H1 (cell line): ENCODE measurements at regions not wholly inside any gene's neighbourhood (a gene's known extent, or its start where the extent isn't known, plus 50 kb on each side); places are given as distances from the start of the nearest gene placed in this dataset.

Experiments used
- CTCF ChIA-PET: fragments of 300-600 bp; sonication (Branson Sonifier 250); formaldehyde crosslinking; loops from one replicate; lab custom pipeline; 2021; ENCODE audit not compliant: partially characterized antibody; lab: Charles Lee
- POLR2A ChIA-PET: fragments of 300-600 bp; sonication (Branson Sonifier 250); formaldehyde crosslinking; loops from one replicate; lab custom pipeline; 2021; ENCODE audit warnings: inconsistent platforms; ENCODE audit not compliant: partially characterized antibody; lab: Charles Lee
- DNase-seq, 2 experiments: peaks; one replicate each; pipeline versions ENCODE4 v3.0.0 to v3.0.0-alpha.2; 2010 to 2022; ENCODE audit warnings: low spot score in 2 of 2, low read depth in 1 of 2, mixed read lengths in 1 of 2
- FAIRE-seq: peaks from 2 replicates; lab custom pipeline; 2011; peaks lifted over from hg19 to GRCh38; lab: Jason Lieb, UNC
- H2AFZ ChIP-seq: 2 replicates; pipeline ENCODE4 v1.8.1; 2012; ENCODE audit warnings: low read length, inconsistent platforms
- H2AK5ac ChIP-seq: 2 replicates; pipeline ENCODE4 v1.6.1; 2013; ENCODE audit warnings: low read depth, low read length
- H2BK120ac ChIP-seq: replicated peaks from 2 replicates; pipeline ENCODE3; 2013; ENCODE audit warnings: low read depth, low read length, inconsistent platforms
- H2BK12ac ChIP-seq: 2 replicates; pipeline ENCODE4 v1.6.1; 2013; ENCODE audit warnings: low read depth, low read length
- H2BK15ac ChIP-seq: 2 replicates; pipeline ENCODE4 v1.6.1; 2013; ENCODE audit warnings: low read length
- H2BK20ac ChIP-seq: 2 replicates; pipeline ENCODE4 v1.6.1; 2013; ENCODE audit warnings: low read length
- H2BK5ac ChIP-seq: 2 replicates; pipeline ENCODE4 v1.6.1; 2013; ENCODE audit warnings: low read depth, low read length
- H3K14ac ChIP-seq: 2 replicates; pipeline ENCODE4 v1.6.1; 2013; ENCODE audit warnings: inconsistent platforms; ENCODE audit not compliant: insufficient read length
- H3K18ac ChIP-seq: 2 replicates; pipeline ENCODE4 v1.6.1; 2013; ENCODE audit warnings: low read length; ENCODE audit errors: extremely low read depth
- H3K23ac ChIP-seq: 2 replicates; pipeline ENCODE4 v1.6.1; 2013; ENCODE audit warnings: inconsistent platforms; ENCODE audit not compliant: insufficient read length
- H3K23me2 ChIP-seq: 2 replicates; pipeline ENCODE4 v1.6.1; 2013; ENCODE audit warnings: low read depth, low read length
- H3K27ac ChIP-seq: 2 replicates; pipeline ENCODE4 v1.6.1; 2011; ENCODE audit warnings: low read depth, low read length, inconsistent platforms
- H3K27me3 ChIP-seq, 4 experiments: replicated peaks in 1 of 4; 1 replicate in 1 of 4; 2 replicates in 3 of 4; pipeline versions ENCODE4 v1.6.1 to v1.8.1; 2011 to 2013; ENCODE audit warnings: low read length in 3 of 4, mild to moderate bottlenecking in 3 of 4, inconsistent platforms in 2 of 4, mixed read lengths in 2 of 4, moderate library complexity in 1 of 4; ENCODE audit not compliant: control insufficient read depth in 3 of 4, insufficient read depth in 3 of 4; ENCODE audit errors: extremely low read depth in 1 of 4
- H3K36me3 ChIP-seq, 4 experiments: 2 replicates each; pipeline versions ENCODE4 v1.6.1 to v1.8.1; 2011 to 2013; ENCODE audit warnings: mild to moderate bottlenecking in 4 of 4, low read length in 3 of 4, moderate library complexity in 2 of 4, control low read depth in 1 of 4, inconsistent platforms in 1 of 4; ENCODE audit not compliant: insufficient read depth in 4 of 4, control insufficient read depth in 2 of 4
- H3K4ac ChIP-seq: replicated peaks from 2 replicates; pipeline ENCODE3; 2013; ENCODE audit warnings: low read length, low read depth, mixed read lengths, inconsistent platforms; ENCODE audit not compliant: insufficient read length
- H3K4me1 ChIP-seq, 4 experiments: replicated peaks in 1 of 4; 1 replicate in 1 of 4; 2 replicates in 3 of 4; pipeline versions ENCODE4 v1.6.1 to v1.8.1; 2011 to 2013; ENCODE audit warnings: low read length in 3 of 4, inconsistent platforms in 2 of 4, mixed read lengths in 1 of 4; ENCODE audit not compliant: insufficient read depth in 4 of 4, control insufficient read depth in 3 of 4
- H3K4me2 ChIP-seq, 2 experiments: 2 replicates each; pipeline versions ENCODE4 v1.6.1 to v1.8.1; 2011 to 2013; ENCODE audit warnings: low read depth in 2 of 2, low read length in 2 of 2, control low read depth in 1 of 2, inconsistent platforms in 1 of 2, mild to moderate bottlenecking in 1 of 2; ENCODE audit not compliant: insufficient read depth in 1 of 2
- H3K4me3 ChIP-seq, 4 experiments: fragments of 200-600, 300-600 bp in 1 of 4; sonication (generic), shearing (Covaris generic), sonication (Bioruptor Twin) in 1 of 4; 2 replicates each; pipeline versions ENCODE4 v1.5.1 to v1.8.1; 2011 to 2016; ENCODE audit warnings: low read length in 4 of 4, low read depth in 3 of 4, control low read depth in 2 of 4, inconsistent platforms in 2 of 4, mild to moderate bottlenecking in 2 of 4, mixed read lengths in 1 of 4, moderate library complexity in 1 of 4; ENCODE audit not compliant: insufficient read depth in 2 of 4; ENCODE audit errors: extremely low read depth in 1 of 4
- H3K56ac ChIP-seq: replicated peaks from 2 replicates; pipeline ENCODE3; 2013; ENCODE audit warnings: low read depth, mild to moderate bottlenecking, mixed read lengths, low read length, inconsistent platforms; ENCODE audit not compliant: insufficient read length
- H3K79me1 ChIP-seq: 2 replicates; pipeline ENCODE4 v1.6.1; 2013; ENCODE audit warnings: low read depth, low read length, control low read depth
- H3K79me2 ChIP-seq, 2 experiments: 2 replicates each; pipeline versions ENCODE4 v1.6.1 to v1.8.1; 2012 to 2013; ENCODE audit warnings: low read length in 2 of 2, mild to moderate bottlenecking in 2 of 2, inconsistent platforms in 1 of 2; ENCODE audit not compliant: insufficient read depth in 2 of 2, control insufficient read depth in 1 of 2
- H3K9ac ChIP-seq, 4 experiments: replicated peaks in 1 of 4; 1 replicate in 1 of 4; 2 replicates in 3 of 4; pipeline versions ENCODE4 v1.6.1 to v1.8.1; 2011 to 2013; ENCODE audit warnings: low read depth in 3 of 4, low read length in 3 of 4, control low read depth in 2 of 4, mild to moderate bottlenecking in 2 of 4, moderate library complexity in 2 of 4, inconsistent platforms in 1 of 4; ENCODE audit errors: extremely low read depth in 1 of 4
- H3K9me3 ChIP-seq, 2 experiments: 2 replicates each; pipeline versions ENCODE4 v1.6.1 to v1.8.1; 2012 to 2013; ENCODE audit warnings: mild to moderate bottlenecking in 2 of 2, moderate library complexity in 2 of 2, control low read depth in 1 of 2, inconsistent platforms in 1 of 2, low read depth in 1 of 2, low read length in 1 of 2, mixed read lengths in 1 of 2; ENCODE audit not compliant: insufficient read depth in 2 of 2
- H4K20me1 ChIP-seq, 2 experiments: replicated peaks in 1 of 2; 2 replicates each; pipeline versions ENCODE3 to v1.8.1; 2011 to 2013; ENCODE audit warnings: inconsistent platforms in 2 of 2, low read length in 2 of 2, mild to moderate bottlenecking in 1 of 2; ENCODE audit not compliant: insufficient read depth in 2 of 2, control insufficient read depth in 1 of 2
- H4K5ac ChIP-seq: 2 replicates; pipeline ENCODE4 v1.6.1; 2013; ENCODE audit warnings: low read length, low read depth, mixed read lengths, inconsistent platforms; ENCODE audit not compliant: insufficient read length
- H4K8ac ChIP-seq: 2 replicates; pipeline ENCODE4 v1.8.0; 2013; ENCODE audit warnings: mild to moderate bottlenecking, moderate library complexity, low read length, inconsistent platforms; ENCODE audit not compliant: insufficient read depth; ENCODE audit errors: extremely low read depth
- H4K91ac ChIP-seq: replicated peaks from 2 replicates; pipeline ENCODE3; 2013; ENCODE audit warnings: low read length, mixed read lengths, inconsistent platforms; ENCODE audit not compliant: insufficient read length
- E2F6 ChIP-seq: IDR thresholded peaks from 2 replicates; pipeline ENCODE4 v1.6.1; 2012; ENCODE audit warnings: inconsistent platforms
- SRF ChIP-seq: IDR thresholded peaks from 2 replicates; pipeline ENCODE4 v1.6.1; 2011; ENCODE audit warnings: mild to moderate bottlenecking, low read depth, low read length, moderate library complexity
- WGBS, 2 experiments: shearing (Covaris generic) in 1 of 2; methylation state at CpG; one replicate each; pipeline versions ENCODE4 v1.1.6 to v1.1.7; 2013 to 2015; ENCODE audit warnings: low lambda C conversion rate in 2 of 2, mixed read lengths in 2 of 2, inconsistent platforms in 1 of 2, low coverage in 1 of 2, missing lambda C conversion rate in 1 of 2; ENCODE audit not compliant: insufficient replicate concordance in 2 of 2, insufficient coverage in 1 of 2, insufficient read length in 1 of 2; ENCODE audit errors: extremely low coverage in 1 of 2, missing lambda C conversion rate in 1 of 2; 5-methylcytosine and 5-hydroxymethylcytosine counted together

GRCh38 chr2:78839259-78839658 lies 186.2 kb upstream of the REG3G start:
- peaks cover 0 to 4% of the 10 kb centered on the region in 2 experiments for H4K20me1 ChIP-seq
- no peak overlapping the region for H4K91ac ChIP-seq
- no peak overlapping the region for H3K27ac ChIP-seq
- no peaks in the 10 kb centered on the region for H3K36me3 ChIP-seq
- no peak overlapping the region for H2BK5ac ChIP-seq
- H3K23me2 ChIP-seq = no peaks in the 10 kb centered on the region; the same call in 1 of the 2 replicates
- no peak overlapping the region for H3K18ac ChIP-seq
- H3K23ac ChIP-seq = no peak overlapping the region
- no peak overlapping the region for H2BK120ac ChIP-seq
- POLR2A ChIA-PET = no interaction called here
- H2BK20ac ChIP-seq = no peak overlapping the region
- H3K4ac ChIP-seq = no peak overlapping the region
- peaks cover 4 to 44% (median 29%) of the 10 kb centered on the region in 4 experiments for H3K27me3 ChIP-seq
- peak overlapping the region; percentile 19 to 36; a peak in 1 of 4 replicates for H3K4me2 ChIP-seq
- H3K4me1 ChIP-seq = peaks cover 0 to 2% (median 0%) of the 10 kb centered on the region in 4 experiments; a peak in 3 of 7 replicates
- H3K4me3 ChIP-seq = peak overlapping the region in 1 of 4 experiments; percentile 26; a peak in 2 of 8 replicates
- H2AFZ ChIP-seq = no peak overlapping the region
- H2BK15ac ChIP-seq = 0 out of 2 replicates have a peak overlapping the region, but pooled peaks have one; percentile 50
- no peak overlapping the region for H3K9ac ChIP-seq
- no peak overlapping the region for H4K5ac ChIP-seq
- no peak overlapping the region for H3K56ac ChIP-seq
- no peak overlapping the region for H4K8ac ChIP-seq
- H2BK12ac ChIP-seq = no peak overlapping the region; the same call in 1 of the 2 replicates
- H3K14ac ChIP-seq = no peak overlapping the region
- CTCF ChIA-PET = interaction anchor here (1.3 kb wide), 1 partner anchor 166 kb away, joined by 3 read pairs; no protein-coding TSS in a partner anchor
- no peaks in the 10 kb centered on the region for H3K9me3 ChIP-seq
- DNase-seq = no peak
- FAIRE-seq = peak; percentile 60
- H3K79me2 ChIP-seq = no peaks in the 10 kb centered on the region
- H2AK5ac ChIP-seq = no peak overlapping the region
- no peaks in the 10 kb centered on the region for H3K79me1 ChIP-seq
- WGBS, 2 experiments = 18% methylated on average over 3 of the region's 3 CpGs; no CpG with 5 or more reads in 1 of the 2 experiments
- TF ChIP-seq SRF = no peak
- TF ChIP-seq E2F6 = no peak
